ENCODE measurements at regions not wholly inside any gene's neighbourhood (a gene's known extent, or its start where the extent isn't known, plus 50 kb on each side); places are given as distances from the start of the nearest gene placed in this dataset.

DNA sequence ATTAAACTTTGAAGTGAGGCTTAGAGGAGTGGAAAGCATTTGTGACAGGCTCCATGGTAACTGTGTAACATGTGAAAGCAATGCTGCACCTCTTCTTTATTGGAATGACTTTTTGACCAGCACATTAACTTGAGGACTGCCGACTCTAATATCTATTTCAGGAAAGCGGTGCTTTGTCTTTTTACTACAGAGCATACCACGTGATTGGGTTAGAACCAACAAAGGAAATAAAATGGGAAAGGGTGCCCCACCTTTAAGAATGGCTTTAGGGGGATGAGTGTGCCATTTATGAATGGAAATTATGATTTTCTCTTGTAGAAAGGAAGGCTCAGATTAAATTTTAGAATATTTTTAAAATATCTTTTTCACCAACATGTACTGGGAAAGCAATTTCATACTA lies 57.3 kb upstream of the VPREB1 start:
- TF ChIP-seq CTCF (IDR thresholded peaks at IDR 0.05; ENCODE audit: low read depth, low read length) (no peak), POLR2A (IDR thresholded peaks at IDR 0.05; ENCODE audit: extremely low read depth, insufficient read length) (no peak), MYC (IDR thresholded peaks at IDR 0.05; ENCODE audit: low read depth, low read length) (no peak)
- TF ChIP-seq, protein P1, sequence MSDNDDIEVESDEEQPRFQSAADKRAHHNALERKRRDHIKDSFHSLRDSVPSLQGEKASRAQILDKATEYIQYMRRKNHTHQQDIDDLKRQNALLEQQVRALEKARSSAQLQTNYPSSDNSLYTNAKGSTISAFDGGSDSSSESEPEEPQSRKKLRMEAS (IDR thresholded peaks at IDR 0.05; ENCODE audit: low read depth, low read length): no peak
